ENCODE measurements at regions not wholly inside any gene's neighbourhood (a gene's known extent, or its start where the extent isn't known, plus 50 kb on each side); places are given as distances from the start of the nearest gene placed in this dataset.

GRCh38 chr21:25381936-25382452 lies 225.3 kb downstream of the MRPL39 start:
- no peak overlapping the region for H3K27ac ChIP-seq
- TF ChIP-seq CTCF (conservative IDR thresholded peaks at IDR 0.05): no peak

- no peak for TF ChIP-seq CTCF (conservative IDR thresholded peaks at IDR 0.05)
- H3K27ac ChIP-seq: no peak overlapping the region
Observed at GRCh38 chr21:25375675-25376074, 231.6 kb downstream of the MRPL39 start.

- no peak overlapping the region for H3K27ac ChIP-seq
- no peak for TF ChIP-seq CTCF (conservative IDR thresholded peaks at IDR 0.05)
Observed at GRCh38 chr21:25373126-25374082, 233.9 kb downstream of the MRPL39 start.

- TF ChIP-seq CTCF (conservative IDR thresholded peaks at IDR 0.05): no peak
- no peak overlapping the region for H3K27ac ChIP-seq
Observed at GRCh38 chr21:25371841-25372425, 235.3 kb downstream of the MRPL39 start.

- H3K27ac ChIP-seq: no peak overlapping the region
- no peak for TF ChIP-seq CTCF (conservative IDR thresholded peaks at IDR 0.05)
Observed at GRCh38 chr21:25370311-25370744, 237.0 kb downstream of the MRPL39 start.

GRCh38 chr21:25369524-25370300 lies 237.6 kb downstream of the MRPL39 start:
- no peak overlapping the region for H3K27ac ChIP-seq
- no peak for TF ChIP-seq CTCF (conservative IDR thresholded peaks at IDR 0.05)

GRCh38 chr21:25368531-25368930 lies 238.8 kb downstream of the MRPL39 start:
- H3K27ac ChIP-seq: no peak overlapping the region
- TF ChIP-seq CTCF (conservative IDR thresholded peaks at IDR 0.05): no peak

All from VCaP (cell line).